GM21737 (cell line): ENCODE measurements at regions not wholly inside any gene's neighbourhood (a gene's known extent, or its start where the extent isn't known, plus 50 kb on each side); places are given as distances from the start of the nearest gene placed in this dataset.
"Not testable (repeated sequence)": the region's sequence is repeated elsewhere in the genome, so short reads cannot be mapped to it uniquely, and the experiment has no call there.

Experiments
- ATAC-seq: cut with Tn5 transposase; IDR thresholded peaks from one replicate; pipeline ENCODE4 v1.9.1; 2021; ENCODE audit warnings: mild to moderate bottlenecking, moderate library complexity; ENCODE audit not compliant: unreplicated experiment

- ATAC-seq, result not testable (repeated sequence)
These were observed 325.7 kb upstream of the PIK3R1 start for GRCh38 chr5:67889870-67890269.

DNA sequence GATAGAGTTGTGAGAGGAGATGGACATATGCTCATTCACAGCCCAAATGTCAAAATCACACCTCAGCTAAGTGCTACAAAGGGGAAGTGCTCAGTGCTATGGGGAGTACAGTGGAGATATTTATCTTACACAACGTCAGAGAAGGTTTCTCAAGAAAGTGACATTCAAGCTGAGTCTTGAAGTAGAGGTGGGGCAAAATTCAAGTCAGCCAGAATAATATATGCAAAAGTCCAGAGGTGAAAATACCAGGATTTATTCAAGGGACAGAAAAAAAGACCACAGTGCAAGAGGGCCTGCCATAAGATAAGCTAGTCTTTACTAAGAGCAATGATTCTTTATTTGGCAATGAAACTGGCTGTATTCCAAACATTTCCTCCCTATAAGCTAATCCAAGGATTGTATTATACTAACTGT, 327.8 kb upstream of the PIK3R1 start:
- no peak for ATAC-seq

GRCh38 chr5:67886761-67887160, 328.8 kb upstream of the PIK3R1 start:
- no peak for ATAC-seq

GRCh38 chr5:67880876-67881275, 334.7 kb upstream of the PIK3R1 start:
- no peak for ATAC-seq

- no peak for ATAC-seq
These were observed 335.1 kb upstream of the PIK3R1 start for GRCh38 chr5:67880511-67880805.

DNA sequence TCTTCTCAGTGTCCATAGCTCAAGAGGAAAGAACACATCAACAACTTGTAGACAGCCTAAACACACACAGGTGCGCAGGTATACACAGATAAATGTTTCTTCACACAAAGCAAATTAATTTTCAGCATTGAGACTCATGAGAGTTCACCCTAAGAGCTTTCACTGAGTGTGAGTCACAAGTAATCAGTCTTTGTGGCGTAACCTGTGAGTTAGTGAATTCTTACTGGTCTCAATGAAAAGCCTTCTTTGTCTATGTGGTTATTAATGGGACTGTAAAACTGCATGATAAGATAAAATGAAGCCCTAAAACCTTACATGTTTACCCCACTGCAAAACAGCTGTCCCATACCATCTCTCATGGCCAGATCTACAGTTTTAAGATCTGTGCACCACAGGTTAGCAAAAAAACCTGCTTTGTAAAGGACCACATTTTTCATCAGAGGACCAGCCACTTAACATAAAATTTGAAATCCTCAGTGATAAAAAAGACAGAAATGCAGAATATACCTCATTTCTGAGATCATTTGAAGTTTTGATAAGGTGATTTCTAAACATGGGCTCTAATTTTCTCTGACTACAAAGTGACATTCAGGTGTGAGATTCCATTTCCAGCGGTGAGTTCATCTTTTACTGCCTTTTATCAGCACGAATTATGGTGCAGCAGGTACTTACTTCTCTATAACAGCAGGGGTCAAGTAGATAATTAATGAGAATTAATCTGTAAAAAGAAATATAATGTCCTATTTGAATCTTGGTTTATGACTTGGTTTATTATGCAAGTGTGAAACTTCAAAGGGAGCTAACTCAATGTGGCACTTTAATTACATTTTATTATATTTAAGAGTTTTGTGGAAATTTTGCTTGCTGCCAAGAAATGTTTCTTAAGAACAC, 335.7 kb upstream of the PIK3R1 start:
- no peak for ATAC-seq

GRCh38 chr5:67878933-67879332, 336.6 kb upstream of the PIK3R1 start:
- ATAC-seq, result no peak

GRCh38 chr5:67876371-67876770, 339.2 kb upstream of the PIK3R1 start:
- ATAC-seq, result no peak

DNA sequence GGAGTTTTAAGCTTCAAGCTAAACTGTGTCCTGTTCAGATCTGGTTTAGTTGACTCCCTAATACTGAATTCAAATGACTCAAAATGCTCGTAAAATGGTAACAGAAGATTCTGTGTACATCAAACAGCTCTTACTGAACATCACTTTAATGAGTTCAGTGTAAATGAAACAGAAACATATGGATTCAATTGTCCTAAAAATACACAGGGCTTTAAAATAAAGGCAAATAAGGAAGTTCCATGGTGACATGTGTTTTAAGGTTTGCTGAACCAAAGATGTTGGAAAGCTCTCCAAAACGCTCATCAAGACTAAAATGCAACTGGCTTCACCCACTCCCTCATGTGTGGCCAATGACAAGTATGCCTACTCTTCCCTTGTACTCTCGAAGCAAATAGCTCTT, 340.0 kb upstream of the PIK3R1 start:
- no peak for ATAC-seq

GRCh38 chr5:67873935-67874334, 341.6 kb upstream of the PIK3R1 start:
- no peak for ATAC-seq

DNA sequence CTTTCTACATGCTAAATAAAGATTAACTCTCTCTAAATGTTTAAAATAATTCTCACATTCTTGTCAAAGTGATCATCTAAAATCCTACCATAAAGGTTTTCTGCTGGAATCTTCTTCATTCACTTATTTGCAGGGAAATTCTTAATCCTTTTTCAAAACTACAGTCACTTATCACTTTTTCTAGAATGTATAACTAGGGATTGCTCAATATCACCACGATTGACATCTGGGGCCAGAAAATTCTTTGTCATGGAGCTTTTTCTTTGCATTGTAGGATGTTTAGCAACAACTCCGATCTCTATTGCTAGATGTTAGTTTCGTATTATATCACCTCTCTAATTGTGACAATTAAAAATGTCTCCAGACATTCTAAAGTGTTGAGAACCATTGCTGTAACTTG, 344.9 kb upstream of the PIK3R1 start:
- ATAC-seq, result no peak

- ATAC-seq, result not testable (repeated sequence)
These were observed 351.2 kb upstream of the PIK3R1 start for GRCh38 chr5:67864335-67864734.

DNA sequence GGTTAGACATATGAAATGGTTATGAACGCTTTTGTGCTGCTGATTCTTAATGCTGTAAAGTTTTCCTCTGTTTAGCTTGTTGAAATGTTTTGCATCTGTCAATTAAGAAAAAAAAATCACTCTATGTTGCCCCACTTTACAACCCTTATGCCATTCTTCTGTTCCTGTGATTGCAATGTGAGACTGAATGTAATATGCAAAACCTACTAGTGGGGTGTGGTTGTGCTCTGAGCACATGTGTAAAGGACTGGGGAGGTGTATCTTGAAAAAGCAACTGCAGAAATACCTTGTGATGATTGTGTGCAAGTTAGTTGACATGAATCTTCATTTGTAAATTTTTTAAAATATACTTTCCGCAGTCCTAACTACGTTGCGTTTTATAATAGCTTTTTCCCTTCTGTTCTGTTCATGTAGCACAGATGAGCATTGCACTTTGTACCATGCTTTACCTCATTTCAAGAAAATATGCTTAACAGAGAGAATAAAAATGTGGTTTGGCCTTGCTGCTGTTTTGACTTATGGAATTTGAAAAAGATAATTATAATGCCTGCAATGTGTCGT, 357.0 kb upstream of the PIK3R1 start:
- no peak for ATAC-seq

DNA sequence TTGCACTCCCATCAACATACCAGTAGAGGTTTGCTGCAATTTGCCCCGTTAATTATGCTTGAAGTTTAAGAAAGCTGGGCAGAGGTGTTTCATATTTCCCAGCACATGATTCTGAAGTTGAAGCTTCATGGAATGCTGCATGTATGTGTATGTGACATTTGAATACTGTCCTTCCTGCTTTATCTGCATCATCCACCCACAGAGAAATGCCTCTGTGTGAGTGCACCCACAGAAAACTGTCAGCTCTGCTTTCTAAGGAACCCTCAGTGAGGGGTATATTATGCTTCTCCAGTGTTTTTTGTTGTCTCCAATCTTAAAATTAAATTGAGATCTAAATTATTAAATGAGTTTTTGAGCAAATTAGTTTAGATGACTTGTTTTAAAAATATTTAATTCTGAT, 358.1 kb upstream of the PIK3R1 start:
- no peak for ATAC-seq

GRCh38 chr5:67855523-67855922, 360.0 kb upstream of the PIK3R1 start:
- no peak for ATAC-seq

DNA sequence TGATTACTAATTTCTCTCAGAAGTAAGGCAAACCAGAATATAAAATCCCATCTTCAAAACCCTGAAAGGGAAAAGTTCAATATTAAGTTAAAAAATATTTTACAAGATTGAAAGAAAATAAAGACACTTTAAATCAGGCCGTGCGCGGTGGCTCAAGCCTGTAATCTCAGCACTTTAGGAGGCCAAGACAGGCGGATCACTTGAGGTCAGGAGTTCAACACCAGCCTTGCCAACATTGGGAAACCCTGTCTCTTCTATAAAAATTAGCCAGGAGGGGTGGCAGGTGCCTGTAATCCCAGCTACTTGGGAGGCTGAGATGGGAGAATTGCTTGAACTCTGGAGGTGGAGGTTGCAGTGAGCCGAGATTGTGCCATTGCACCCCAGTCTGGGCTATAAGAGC, 364.6 kb upstream of the PIK3R1 start:
- not testable (repeated sequence) for ATAC-seq

- ATAC-seq, result no peak
These were observed 370.6 kb upstream of the PIK3R1 start for GRCh38 chr5:67844924-67845323.

DNA sequence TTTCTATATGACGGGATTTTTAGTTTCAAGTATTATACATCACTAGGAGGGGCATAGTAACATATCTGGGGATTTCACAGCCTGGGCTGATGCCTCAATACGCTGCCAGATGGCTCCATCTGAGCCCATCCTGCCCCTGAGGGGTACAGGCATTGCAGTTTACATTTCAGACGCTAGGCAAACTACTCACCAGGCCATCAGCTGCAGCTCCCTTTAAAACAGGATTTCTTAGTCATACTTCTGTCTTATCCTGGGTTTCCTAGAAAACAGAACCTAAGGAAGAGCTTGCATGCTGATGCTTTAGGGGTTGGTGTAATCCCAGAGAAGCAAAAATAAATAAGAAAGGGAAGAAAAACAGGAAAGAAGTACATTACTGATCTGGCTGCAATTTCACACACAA, 372.8 kb upstream of the PIK3R1 start:
- no peak for ATAC-seq

GRCh38 chr5:67837225-67837624, 378.3 kb upstream of the PIK3R1 start:
- not testable (repeated sequence) for ATAC-seq

- ATAC-seq, result not testable (repeated sequence)
These were observed 379.1 kb upstream of the PIK3R1 start for GRCh38 chr5:67836496-67836895.

DNA sequence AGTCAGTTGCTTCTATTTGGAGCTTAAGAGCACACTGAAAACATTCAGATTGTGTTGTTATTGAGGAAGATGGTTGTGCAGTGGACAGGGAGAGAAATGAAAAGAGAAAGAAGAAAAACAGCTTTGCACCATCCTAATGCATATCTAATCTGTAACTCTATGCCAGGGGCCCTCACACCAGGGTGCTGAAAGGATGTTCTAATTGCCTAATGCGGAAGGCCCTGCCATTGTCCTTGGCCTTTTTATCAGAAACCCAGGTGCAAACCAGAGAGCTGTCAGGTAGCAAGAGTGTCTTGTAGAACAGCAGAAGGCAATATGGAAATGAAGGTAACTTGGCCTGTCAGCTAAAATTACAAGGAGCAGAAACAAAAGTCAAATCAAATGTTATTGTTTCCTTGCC, 384.5 kb upstream of the PIK3R1 start:
- no peak for ATAC-seq

DNA sequence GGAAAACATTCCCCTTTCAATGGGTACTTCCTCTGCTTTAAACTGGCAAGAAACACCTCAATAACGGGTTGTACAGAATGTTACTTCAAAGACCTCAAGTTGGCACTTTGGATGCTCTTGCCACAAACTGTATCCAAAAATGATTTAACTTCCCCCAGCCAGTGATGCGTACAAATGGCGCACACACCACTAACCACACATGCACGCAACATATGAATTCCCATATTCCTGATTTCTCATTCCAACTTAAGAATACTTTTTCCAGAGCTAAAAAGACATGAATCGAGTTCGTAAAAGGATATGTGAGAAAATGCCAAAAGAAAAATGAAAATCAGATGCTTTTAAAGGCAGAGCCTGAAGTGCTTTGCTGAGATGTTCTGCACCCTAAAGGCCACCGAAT, 388.0 kb upstream of the PIK3R1 start:
- no peak for ATAC-seq

GRCh38 chr5:67824852-67825251, 390.7 kb upstream of the PIK3R1 start:
- ATAC-seq, result no peak
